GM21528 (cell line): ENCODE measurements at regions not wholly inside any gene's neighbourhood (a gene's known extent, or its start where the extent isn't known, plus 50 kb on each side); places are given as distances from the start of the nearest gene placed in this dataset.
"Not testable (repeated sequence)": the region's sequence is repeated elsewhere in the genome, so short reads cannot be mapped to it uniquely, and the experiment has no call there.

Experiments
- ATAC-seq: cut with Tn5 transposase; IDR thresholded peaks from one replicate; pipeline ENCODE4 v1.9.1; 2021; ENCODE audit warnings: mild to moderate bottlenecking, moderate library complexity; ENCODE audit not compliant: unreplicated experiment, low FRiP score

DNA sequence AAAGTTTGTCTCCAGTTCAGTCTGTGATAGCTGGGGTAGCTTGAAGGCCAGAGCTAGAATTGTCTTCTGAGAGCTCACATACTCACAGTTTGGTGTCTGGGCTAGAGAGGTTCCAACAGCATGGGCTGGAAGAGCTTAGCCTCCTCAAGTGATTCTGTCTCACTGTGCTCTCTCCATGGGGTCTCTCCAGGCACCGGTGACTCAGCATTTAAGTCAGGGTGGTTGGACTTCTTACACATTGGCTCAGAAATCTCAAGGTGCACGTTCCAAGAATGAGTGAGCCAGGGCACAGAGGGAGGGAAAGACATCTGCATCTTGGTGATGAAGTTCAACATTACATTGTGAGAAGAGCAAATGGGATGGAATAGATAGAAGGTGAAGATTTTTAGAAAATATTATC is 207.3 kb upstream of the DDX18 start:
- ATAC-seq, result no peak

DNA sequence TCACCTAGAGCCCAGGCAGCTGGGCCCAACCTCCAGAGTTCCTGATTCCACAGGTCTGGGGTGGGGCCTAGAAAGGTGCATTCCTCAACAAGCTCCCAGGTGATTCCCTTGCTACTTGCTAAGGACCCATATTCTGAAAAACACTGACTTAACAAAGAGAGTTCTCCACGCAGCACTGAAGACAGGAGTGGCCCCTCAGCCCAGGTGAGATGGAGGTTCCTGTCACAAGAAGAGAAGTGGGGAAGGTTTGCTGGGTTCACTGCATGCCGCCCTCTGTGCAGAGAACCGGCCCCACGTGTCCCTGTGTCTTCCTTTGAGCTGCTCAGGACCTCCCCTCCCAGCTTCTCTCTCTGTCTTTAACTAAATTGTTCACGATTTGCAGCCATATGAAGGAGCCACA is 201.4 kb upstream of the DDX18 start:
- ATAC-seq, result no peak

DNA sequence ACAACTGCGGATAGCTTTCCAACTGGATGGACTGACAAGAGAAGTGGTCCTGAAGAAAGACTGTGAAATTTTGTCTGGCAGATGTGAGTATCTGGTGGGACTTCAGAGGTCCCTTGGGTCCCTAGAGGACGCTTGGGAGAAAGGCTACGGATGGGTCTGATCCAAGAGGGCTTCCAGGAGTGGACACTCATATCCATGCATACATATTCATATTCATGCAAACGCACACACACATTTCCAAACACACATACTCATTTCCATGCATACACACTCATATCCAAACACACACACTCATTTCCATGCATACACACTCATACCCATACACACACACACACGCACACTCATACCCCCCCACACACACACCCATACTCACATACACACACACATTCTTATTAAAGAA is 200.2 kb upstream of the DDX18 start:
- no peak for ATAC-seq

DNA sequence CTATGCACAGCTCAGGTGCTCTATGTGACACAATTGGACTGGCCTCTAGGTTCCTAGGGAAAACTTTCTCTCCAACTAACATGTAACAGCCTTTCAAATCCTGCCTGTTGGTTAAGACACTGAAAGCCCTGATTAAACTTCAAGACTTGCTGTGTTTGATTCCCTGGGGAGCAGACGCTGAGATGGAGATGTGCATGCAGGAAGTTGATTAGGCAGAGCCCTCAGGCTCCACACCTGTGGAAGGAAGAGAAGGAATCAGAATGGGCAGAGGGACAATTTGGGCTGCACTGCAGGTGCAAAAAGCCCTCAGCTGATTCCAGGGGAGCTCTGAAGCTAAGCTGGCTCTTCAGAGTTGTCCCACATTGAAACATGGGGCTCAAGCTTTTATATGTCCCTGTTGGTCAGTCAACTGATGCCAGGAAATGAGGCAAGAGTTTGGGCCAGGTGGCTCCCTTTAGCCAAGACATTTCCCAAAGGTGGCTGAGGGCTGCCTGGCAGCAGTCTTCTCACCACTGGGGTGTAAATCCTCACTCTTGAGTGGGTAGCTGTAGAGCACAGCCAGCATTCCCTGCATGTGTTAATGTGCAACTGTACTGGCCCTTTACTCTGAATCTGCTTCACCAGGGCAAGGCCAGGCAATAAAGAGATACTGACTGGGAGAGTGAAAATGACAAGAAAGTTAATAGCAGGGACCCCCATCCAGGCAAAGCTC is 199.5 kb upstream of the DDX18 start:
- ATAC-seq, result no peak

DNA sequence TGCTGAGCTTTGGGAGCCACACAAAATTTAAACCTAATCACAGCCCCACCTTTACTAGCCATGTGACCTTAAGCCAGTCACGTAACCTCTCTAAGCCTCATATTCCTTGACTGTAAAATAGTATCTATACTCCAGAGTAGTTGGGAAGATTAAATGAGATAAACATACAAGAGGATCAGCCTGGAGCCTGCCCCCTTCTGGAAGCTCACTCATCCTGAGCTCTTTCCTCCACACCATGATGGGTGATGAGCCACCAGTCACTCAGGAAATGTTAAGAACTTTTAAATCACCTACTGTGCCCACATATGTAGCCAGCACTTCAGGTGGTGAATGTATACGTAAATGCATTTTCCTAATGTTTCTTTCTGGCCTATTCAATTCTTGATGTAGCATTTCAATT is 195.9 kb upstream of the DDX18 start:
- ATAC-seq, result no peak

DNA sequence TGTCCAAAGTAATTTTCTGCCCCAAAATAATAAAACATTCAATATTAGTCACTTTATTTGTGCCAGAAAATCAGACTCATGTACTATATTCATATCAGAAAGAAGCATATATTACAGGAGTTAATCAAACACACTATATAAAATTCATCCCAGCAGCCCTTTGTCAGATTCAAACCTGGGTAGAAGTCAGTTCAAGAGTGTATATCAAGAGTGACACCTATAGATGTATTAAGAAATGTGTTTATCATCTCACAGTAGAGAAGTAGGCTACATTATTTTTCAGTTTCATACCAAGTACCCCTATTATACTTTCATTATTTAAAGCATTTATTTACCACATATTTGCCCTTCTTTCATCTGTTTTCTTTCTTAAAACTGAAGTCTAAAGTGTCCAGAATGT is 193.2 kb upstream of the DDX18 start:
- ATAC-seq, result no peak

DNA sequence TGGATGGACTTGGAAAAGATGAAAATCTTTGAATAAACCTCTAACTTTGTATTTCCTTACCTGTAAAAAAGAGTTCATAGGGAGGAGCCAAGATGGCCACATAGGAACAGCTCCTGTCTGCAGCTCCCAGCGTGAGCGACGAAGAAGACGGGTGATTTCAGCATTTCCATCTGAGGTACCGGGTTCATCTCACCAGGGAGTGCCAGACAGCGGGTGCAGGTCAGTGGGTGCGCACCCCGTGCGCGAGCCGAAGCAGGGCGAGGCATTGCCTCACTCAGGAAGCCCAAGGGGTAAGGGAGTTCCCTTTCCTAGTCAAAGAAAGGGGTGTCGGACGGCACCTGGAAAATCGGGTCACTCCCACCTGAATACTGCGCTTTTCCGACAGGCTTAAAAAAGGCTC is 191.3 kb upstream of the DDX18 start:
- not testable (repeated sequence) for ATAC-seq

DNA sequence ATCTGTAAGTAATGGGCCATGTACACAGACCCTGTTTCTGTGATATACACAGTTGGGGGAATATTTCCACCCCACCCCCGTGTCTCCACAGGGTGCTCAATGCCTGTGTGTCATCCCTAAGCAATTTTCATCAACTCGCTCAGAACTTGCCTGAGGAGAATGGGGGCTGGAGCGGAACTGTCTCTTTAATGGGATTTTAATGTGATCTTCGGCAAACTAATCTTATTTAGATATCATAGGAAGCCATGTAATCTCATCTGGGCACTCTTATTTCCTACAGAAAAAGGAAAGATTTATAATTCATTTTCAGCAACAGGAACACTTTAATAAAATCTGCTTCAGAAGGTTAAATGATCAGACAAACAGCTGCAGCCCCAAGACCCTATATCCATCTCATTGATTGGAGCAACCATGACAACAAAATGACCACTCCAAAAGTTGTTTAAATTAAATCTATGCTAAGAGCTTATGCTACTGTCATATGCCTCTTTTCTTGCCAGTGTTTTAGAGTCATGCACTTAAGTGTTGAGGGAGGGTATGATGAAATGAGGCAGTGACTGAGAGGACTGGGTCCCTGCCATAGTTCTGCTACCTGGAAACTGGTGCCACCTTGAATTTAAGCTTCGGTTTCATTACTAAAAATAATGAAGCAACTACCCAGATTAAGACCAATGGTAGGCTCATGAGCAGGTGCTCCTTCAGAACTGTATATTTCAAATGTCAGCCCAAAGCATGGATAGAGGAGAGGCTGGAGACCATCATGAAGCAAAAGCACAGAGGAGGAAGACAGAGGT is 183.1 kb upstream of the DDX18 start:
- no peak for ATAC-seq

DNA sequence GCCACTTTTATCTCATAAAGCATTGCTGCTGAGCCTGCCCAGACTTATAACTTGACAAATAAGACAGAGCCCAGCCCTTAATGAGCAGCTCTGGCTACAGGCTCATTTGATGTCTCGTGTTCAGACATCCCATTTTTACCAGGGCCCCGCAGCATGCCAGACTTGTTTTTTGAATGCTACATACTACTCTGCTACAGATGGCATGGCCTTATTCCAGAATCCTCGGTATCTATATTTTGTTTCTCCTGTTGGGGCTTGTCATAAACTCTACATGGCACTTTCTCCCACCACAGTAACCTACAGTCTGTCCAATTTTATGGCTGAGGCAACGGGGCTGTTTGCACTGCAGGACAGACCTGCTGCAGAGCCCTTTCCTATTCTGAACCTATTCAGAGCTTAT is 179.0 kb upstream of the DDX18 start:
- no peak for ATAC-seq

DNA sequence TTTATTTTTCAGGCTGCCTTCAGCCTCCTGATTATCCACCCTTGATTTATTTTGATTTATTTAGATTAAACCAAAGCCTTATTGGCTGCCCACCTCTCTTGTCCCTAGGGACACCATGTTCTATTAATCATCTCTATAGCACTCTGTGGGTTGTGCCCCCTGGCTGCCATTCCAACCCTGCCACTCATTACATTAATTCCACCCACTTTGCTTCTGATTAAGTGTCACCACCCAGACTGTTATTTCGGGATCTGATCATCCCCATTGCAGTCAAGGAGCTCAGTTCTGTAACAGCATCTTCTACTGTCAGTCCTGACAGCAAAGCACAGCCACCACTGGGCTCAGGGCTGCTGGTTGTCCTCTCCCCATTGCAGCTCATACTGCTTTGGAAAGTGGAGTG is 175.1 kb upstream of the DDX18 start:
- no peak for ATAC-seq

DNA sequence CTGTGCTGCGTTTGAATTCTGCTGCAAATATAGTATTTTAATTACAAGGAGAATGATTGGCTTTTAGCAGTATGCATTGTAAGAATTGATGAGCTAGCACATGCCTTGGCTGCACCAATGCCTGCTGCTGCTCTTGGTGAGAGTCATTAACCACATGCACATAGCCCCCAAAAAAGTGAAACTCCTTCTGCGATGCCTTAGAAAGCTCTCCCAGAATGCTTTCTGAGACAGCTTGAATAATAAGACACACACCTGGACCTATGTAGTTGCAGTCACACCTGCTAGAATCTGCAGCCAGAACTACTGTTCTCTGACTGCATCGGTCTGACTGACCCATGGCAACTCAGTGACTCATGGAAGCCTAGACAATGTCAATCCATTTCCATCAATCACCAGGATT is 170.1 kb upstream of the DDX18 start:
- no peak for ATAC-seq

DNA sequence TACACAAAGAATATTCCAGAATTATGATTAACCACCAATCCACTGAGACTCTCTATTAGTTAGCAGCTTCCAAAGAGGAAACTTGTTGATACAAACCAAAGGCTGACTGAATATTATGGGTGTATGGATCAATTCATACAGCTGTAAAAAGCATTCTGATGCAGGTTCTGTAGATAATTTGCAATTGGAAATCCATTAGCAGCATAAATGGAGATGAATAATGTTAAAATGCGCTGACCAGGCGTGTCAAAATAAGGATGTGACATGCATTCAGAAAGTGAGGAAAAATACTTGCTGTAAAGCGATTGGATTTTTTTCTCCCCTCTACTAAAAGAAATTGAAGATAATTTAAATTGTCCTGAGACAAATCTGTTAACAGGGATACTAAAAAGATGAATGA is 169.0 kb upstream of the DDX18 start:
- ATAC-seq, result no peak

DNA sequence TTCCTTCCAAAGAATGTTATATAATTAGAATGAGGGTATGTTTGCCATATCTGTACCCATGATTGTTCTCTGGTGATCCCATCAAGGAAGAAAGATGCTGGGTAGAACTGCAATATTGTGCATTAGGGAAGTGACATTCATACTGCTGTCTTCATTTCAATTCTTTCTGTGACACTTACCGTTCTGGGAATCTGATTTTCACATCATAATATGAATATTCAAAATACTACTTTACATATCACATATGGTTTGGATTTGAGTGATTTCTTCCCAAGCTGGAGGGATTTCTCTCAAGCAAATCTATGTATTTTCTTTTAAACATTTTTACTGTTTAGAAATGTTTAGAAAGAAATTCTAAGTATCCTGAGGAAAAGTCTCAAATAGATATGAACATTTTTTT is 168.4 kb upstream of the DDX18 start:
- ATAC-seq, result no peak

DNA sequence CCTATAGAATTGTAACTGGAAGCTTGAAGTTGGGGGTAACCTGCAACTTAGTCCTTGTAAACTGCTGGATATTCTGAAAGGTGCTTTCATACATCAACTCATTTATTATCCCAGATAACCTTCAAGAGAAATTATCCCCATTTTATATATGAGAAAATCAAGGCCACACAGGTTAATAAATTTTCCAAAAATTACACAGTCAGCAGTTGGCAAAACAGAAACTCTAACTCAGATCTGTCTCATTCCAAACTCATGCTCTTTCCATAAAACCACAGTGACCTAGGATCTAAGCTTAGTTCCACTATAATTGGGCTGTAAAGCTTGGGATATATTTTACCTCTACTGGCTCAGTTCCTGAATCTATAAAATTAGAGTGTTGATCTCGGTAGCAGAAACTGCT is 167.6 kb upstream of the DDX18 start:
- ATAC-seq, result no peak

DNA sequence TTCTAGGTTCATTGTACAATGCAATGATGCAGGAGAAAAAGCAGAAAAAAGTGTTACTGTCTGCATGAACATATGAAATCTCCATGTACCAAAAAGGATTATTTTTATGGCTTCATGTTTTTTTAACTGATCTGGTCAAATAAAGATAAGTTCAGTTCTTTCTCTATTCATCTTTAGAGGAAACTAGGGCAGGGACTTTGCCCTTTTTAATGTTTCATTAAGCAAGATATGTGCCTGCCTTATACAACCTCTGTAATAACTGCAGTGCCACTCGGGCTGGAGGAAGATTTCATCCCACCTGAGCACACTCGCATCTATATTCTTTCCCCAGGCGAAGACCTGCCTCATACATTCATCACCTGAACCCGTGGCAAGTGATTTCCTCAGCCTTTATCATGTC is 157.9 kb upstream of the DDX18 start:
- ATAC-seq, result no peak

DNA sequence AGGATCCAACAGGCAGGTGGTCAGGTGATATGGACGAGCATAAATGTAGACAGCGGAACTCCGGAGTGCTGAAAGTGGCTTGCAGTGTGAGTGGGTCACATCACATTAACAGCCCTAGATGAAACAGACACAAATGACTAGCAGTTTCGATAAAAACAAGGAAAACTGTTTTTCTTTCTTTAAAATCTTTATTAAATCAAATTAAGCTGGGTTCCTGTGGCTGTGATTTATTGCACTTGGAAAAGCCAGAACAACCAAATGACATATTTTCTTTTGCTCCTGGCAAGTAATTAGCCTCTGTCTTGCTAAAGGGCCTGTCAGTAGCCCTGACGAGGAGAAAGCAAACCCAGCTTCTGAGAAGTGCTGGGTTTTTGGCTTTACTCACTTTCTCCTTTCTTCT is 152.9 kb upstream of the DDX18 start:
- no peak for ATAC-seq

DNA sequence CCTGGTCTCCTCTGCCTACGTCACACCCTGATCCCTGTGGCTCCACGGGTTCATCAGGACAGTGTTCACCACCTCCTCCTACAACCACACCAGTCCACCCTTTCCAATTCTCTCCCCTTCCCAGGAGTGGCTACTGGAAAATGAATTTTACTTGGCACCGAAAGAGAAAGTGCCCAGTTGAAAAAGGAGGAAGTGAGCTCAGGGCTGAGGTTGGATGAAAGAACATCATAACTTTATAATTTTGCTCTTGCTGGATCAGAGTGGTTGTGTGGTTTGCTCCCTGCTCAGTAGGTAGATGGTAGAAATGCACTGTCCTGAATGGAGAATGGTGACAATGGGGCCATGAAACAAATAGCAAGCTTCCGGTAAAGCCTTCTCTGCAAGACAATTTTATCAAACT is 140.3 kb upstream of the DDX18 start:
- no peak for ATAC-seq

DNA sequence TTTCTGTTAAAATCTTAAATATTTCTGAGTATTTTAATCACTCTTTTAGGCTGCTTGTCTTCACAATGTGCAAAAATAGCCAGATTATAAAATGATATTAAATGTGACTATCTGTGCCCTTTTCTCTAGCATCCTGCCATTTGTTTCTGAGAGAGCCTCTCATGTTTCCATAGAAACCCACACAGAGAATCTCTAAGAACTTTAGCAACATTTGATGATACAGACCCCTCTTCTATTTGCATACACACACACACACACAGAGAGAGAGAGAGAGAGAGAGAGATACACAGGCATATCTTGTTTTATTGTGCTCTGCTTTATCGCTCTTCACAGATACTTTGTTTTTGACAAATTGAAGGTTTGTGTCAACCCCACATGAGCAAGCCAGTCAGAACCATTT is 134.5 kb upstream of the DDX18 start:
- ATAC-seq, result no peak

DNA sequence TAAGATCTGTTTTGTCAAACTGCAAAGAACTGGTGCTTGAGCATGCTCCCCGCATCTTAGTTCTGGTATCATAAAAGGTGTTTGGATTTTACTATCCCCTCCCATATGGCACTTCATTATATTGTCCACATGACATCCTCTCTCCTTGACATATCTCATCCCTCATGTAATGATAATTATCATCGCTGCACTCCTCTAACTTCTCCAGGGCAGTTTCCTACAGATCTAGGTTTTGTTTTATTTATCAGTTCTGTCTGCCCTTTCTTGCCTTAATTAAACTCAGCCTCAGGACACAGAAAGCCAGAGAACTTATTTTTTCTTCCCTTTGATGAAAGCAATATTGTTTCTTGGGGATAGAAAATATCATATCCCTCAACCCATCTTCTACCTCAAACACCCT is 129.6 kb upstream of the DDX18 start:
- no peak for ATAC-seq

DNA sequence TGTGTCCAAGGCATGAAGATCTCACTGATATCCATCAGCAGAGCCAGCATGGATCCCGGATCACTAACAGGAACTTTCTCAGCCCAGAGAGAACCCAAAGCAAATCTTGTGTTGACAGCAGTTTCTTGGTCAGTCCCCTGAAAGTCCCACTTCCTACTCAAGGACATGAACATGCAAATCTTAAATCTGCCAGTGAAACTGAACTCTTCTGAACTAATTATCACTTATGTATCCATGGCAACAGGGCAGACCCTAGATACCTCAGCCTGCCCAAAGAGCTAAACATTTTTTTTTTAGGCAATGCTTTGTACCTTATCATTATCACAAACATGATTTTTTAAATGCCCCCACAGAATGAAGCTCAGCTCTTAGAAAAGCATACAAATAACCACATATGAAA is 127.8 kb upstream of the DDX18 start:
- ATAC-seq, result peak; percentile 96

DNA sequence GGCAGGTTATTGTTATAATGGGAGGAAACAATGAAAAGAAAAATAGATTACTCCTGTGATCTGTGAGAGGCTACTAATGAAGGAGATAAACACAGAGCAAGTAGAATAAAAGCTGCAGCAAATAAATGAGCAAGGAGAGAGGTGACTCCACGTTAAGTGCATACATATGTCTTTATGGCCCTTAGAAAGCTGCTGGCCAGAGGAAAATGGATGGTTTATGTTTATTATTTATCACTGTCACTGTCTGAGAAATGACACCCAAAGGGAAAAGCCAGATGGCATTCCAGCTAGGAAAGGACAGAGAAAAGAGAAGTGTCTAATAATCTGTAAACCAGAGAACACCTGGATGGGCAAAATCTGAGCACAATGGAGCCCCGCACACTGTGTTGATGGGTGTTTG is 122.9 kb upstream of the DDX18 start:
- no peak for ATAC-seq

DNA sequence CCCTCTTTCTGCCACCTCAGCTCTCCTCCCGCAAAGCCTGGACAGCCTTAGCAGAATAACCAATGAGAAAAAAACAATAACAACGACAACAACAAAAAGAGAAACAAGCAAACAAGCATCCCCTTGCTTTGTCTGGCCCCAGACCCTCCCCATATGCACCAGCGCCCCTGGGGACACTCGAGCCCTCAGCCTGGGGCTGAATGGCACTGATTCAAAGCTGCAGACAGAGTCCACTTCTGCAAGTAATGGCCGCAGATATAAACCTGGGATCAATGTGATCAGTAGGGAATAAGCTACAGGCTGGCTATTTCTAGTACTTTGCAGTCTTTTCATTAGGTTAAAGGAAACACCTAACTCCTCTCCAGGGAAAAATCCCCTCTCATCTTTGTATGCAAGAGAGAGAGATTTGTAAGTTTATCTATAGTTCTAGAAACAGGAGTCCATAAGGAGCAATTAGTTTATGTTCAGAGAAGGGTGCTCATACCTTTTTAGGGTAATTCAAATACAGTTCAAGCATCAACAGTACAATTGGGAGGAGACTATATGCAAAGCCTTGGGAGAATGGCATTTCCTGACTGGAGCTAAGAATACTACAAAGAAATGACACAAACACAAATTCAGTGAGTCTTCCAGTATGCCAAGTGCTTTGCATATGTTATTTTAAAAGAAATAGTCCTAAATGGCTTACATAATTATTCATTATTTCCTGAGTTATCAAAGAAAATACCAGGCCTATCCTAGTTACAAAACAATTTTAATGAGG is 122.3 kb upstream of the DDX18 start:
- no peak for ATAC-seq
